ENCODE measurements at regions not wholly inside any gene's neighbourhood (a gene's known extent, or its start where the extent isn't known, plus 50 kb on each side); places are given as distances from the start of the nearest gene placed in this dataset.

DNA sequence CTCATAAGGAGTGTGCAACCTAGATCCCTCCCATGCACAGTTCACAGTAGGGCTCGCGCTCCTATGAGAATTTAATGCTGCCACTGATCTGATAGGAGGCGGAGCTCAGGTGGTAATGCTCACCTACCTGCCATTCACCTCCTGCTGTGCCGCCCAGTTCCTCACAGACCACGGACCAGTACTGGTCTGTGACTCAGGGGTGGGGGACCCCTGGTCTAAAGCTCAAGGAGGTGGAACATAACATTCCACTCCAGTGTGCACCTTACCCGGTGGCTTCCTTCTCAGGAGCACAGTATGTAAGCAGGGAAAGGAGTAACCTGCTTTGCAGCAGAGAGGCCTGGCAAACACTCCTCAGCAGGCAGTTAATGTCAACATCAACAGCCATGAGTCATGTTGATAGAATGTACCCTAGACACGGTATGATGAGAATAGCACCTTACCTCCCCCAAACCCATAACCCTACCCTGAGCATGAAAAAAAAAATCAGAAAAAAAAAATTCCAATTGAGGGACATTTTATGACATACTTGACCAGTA is 273.5 kb downstream of the FGFR2 start:
- FAIRE-seq: no peak
- Histone ChIP-seq H3K9me3 (replicated peaks; ENCODE audit: control insufficient read depth, insufficient read depth, low read length) (no peaks in the 10 kb centered on the region), H3K4me3 (no peak overlapping the region), H3K27ac (ENCODE audit: control insufficient read depth, insufficient read depth) (no peak overlapping the region), H2AFZ (ENCODE audit: control insufficient read depth, low read depth, low read length) (no peak overlapping the region), H3K4me1 (ENCODE audit: control insufficient read depth, insufficient read depth, low read length) (no peaks in the 10 kb centered on the region), H3K4me2 (ENCODE audit: control insufficient read depth, insufficient read depth) (no peak overlapping the region), H3K27me3 (replicated peaks in 1 of 2; ENCODE audit: control insufficient read depth in 2 of 2, insufficient read depth in 2 of 2, low read length in 1 of 2) (no peaks in the 10 kb centered on the region), H3K36me3 (ENCODE audit: control insufficient read depth in 2 of 2, insufficient read depth in 2 of 2, low read length in 1 of 2) (no peaks in the 10 kb centered on the region), H3K79me2 (ENCODE audit: control insufficient read depth, insufficient read depth, low read length) (no peaks in the 10 kb centered on the region), H3K9ac (ENCODE audit: control insufficient read depth, insufficient read depth, low read length) (no peak overlapping the region), H4K20me1 (ENCODE audit: control insufficient read depth, insufficient read depth) (no peaks in the 10 kb centered on the region)
- in situ Hi-C loops (cut with MboI) (no loop called here), intact Hi-C loops (cut with micrococcal nuclease; ENCODE audit: unreplicated experiment) (no loop called here)
- SMC1A ChIA-PET (ENCODE audit: uncharacterized antibody, unreplicated experiment): no interaction called here
- RAD21 ChIA-PET (ENCODE audit: unreplicated experiment): no interaction called here
- no TSS peak for BruUV-seq (replicated peaks)
- POLR2A ChIA-PET: no interaction called here
- WGBS (ENCODE audit: insufficient coverage, insufficient replicate concordance, low lambda C conversion rate, missing lambda C conversion rate): 55% methylated on average over 7 of the region's 7 CpGs
- ATAC-seq: no peak
- no peak for TF ChIP-seq RELA (IDR thresholded peaks at IDR 0.05; ENCODE audit: borderline replicate concordance, partially characterized antibody)
- TF ChIP-seq, protein P1, sequence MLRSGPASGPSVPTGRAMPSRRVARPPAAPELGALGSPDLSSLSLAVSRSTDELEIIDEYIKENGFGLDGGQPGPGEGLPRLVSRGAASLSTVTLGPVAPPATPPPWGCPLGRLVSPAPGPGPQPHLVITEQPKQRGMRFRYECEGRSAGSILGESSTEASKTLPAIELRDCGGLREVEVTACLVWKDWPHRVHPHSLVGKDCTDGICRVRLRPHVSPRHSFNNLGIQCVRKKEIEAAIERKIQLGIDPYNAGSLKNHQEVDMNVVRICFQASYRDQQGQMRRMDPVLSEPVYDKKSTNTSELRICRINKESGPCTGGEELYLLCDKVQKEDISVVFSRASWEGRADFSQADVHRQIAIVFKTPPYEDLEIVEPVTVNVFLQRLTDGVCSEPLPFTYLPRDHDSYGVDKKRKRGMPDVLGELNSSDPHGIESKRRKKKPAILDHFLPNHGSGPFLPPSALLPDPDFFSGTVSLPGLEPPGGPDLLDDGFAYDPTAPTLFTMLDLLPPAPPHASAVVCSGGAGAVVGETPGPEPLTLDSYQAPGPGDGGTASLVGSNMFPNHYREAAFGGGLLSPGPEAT (IDR thresholded peaks at IDR 0.05; ENCODE audit: low read depth): no peak
- no peak for TF ChIP-seq SREBF1 (IDR thresholded peaks at IDR 0.05; ENCODE audit: low read length)
- TF ChIP-seq CREB1 (IDR thresholded peaks at IDR 0.05; ENCODE audit: low read depth): no peak
- TF ChIP-seq RAD51 (IDR thresholded peaks at IDR 0.05): no peak
- no peak for TF ChIP-seq NR2C1 (IDR thresholded peaks at IDR 0.05)
- no peak for TF ChIP-seq NFIC (IDR thresholded peaks at IDR 0.05; ENCODE audit: low read depth, low read length)
- no peak for TF ChIP-seq JUND (IDR thresholded peaks at IDR 0.05; ENCODE audit: low read depth, low read length)
- TF ChIP-seq, protein P2, sequence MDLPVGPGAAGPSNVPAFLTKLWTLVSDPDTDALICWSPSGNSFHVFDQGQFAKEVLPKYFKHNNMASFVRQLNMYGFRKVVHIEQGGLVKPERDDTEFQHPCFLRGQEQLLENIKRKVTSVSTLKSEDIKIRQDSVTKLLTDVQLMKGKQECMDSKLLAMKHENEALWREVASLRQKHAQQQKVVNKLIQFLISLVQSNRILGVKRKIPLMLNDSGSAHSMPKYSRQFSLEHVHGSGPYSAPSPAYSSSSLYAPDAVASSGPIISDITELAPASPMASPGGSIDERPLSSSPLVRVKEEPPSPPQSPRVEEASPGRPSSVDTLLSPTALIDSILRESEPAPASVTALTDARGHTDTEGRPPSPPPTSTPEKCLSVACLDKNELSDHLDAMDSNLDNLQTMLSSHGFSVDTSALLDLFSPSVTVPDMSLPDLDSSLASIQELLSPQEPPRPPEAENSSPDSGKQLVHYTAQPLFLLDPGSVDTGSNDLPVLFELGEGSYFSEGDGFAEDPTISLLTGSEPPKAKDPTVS (IDR thresholded peaks at IDR 0.05; ENCODE audit: low read depth, low read length): no peak
- no peak for DNase-seq (ENCODE audit: low read depth, low spot score)
- CTCF ChIA-PET: no interaction called here

All from GM12878 (cell line).